ENCODE measurements at regions not wholly inside any gene's neighbourhood (a gene's known extent, or its start where the extent isn't known, plus 50 kb on each side); places are given as distances from the start of the nearest gene placed in this dataset.

GRCh38 chr18:73842795-73843394 lies 304.7 kb downstream of the FBXO15 start:
- POLR2A ChIA-PET: no interaction called here
- DNase-seq: no peak

DNA sequence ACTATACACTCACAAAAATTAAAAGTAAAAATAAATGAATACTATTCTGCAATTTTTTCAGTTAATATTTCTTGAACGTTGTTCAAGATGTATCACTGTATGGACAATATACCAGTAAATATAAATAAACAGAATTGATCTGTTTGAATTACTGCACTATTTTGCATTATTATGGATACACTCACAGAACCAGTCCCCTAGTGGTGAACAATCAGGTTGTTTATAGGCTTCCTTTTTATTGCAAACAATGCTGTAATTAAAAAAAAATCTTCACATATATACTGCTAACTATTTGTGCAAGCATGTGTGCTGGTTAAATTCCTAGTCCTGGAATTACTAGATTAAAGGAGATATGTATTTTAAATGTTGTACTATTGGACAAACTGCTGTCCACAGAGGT lies 306.0 kb downstream of the FBXO15 start:
- POLR2A ChIA-PET: no interaction called here
- Mint-ChIP-seq H3K36me3 (ENCODE audit: low read depth) (no peaks in the 10 kb centered on the region), H3K27me3 (no peaks in the 10 kb centered on the region), H3K4me1 (peaks cover 7% of the 10 kb centered on the region), H3K27ac (no peak overlapping the region), H3K4me3 (no peak overlapping the region), H3K9me3 (no peaks in the 10 kb centered on the region)
- TF ChIP-seq, protein P1, sequence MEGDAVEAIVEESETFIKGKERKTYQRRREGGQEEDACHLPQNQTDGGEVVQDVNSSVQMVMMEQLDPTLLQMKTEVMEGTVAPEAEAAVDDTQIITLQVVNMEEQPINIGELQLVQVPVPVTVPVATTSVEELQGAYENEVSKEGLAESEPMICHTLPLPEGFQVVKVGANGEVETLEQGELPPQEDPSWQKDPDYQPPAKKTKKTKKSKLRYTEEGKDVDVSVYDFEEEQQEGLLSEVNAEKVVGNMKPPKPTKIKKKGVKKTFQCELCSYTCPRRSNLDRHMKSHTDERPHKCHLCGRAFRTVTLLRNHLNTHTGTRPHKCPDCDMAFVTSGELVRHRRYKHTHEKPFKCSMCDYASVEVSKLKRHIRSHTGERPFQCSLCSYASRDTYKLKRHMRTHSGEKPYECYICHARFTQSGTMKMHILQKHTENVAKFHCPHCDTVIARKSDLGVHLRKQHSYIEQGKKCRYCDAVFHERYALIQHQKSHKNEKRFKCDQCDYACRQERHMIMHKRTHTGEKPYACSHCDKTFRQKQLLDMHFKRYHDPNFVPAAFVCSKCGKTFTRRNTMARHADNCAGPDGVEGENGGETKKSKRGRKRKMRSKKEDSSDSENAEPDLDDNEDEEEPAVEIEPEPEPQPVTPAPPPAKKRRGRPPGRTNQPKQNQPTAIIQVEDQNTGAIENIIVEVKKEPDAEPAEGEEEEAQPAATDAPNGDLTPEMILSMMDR (IDR thresholded peaks at IDR 0.05): no peak
- intact Hi-C loops (cut with micrococcal nuclease): loop anchor here (1.0 to 5.0 kb wide), 4 partner anchors 501 to 1140 kb away; no protein-coding TSS in a partner anchor
- no peak for ATAC-seq (ENCODE audit: low read depth)
- DNase-seq: no peak
- CTCF ChIA-PET: interaction anchor here (1.7 to 2.2 kb wide), 3 partner anchors 9 to 1081 kb away, joined by 5 to 15 read pairs (median 14); no protein-coding TSS in a partner anchor

More at GRCh38 chr18:73842795-73843394, 304.7 kb downstream of the FBXO15 start:
- intact Hi-C loops (cut with micrococcal nuclease): loop anchor here (1.0 to 5.0 kb wide), 5 partner anchors 500 to 1190 kb away; no protein-coding TSS in a partner anchor
- peak; percentile 52 for ATAC-seq (ENCODE audit: low read depth)
- Mint-ChIP-seq H3K4me3 (peak overlapping the region; percentile 45), H3K27ac (no peak overlapping the region), H3K36me3 (ENCODE audit: low read depth) (no peaks in the 10 kb centered on the region), H3K27me3 (no peaks in the 10 kb centered on the region), H3K4me1 (peaks cover 3% of the 10 kb centered on the region), H3K9me3 (no peaks in the 10 kb centered on the region)
- TF ChIP-seq, protein P1 (IDR thresholded peaks at IDR 0.05): peak; percentile 88
- CTCF ChIA-PET: interaction anchor here (0.9 to 2.2 kb wide), 8 partner anchors 8 to 1082 kb away, joined by 3 to 15 read pairs (median 5); no protein-coding TSS in a partner anchor

GRCh38 chr18:73840319-73840945 lies 307.2 kb downstream of the FBXO15 start:
- intact Hi-C loops (cut with micrococcal nuclease): loop anchor here (5.0 kb wide), 1 partner anchor 703 kb away; no protein-coding TSS in a partner anchor
- no peak overlapping the region for H3K4me3 Mint-ChIP-seq
- peaks cover 7% of the 10 kb centered on the region for H3K4me1 Mint-ChIP-seq
- no peak for ATAC-seq (ENCODE audit: low read depth)
- no peak overlapping the region for H3K27ac Mint-ChIP-seq
- no peaks in the 10 kb centered on the region for H3K9me3 Mint-ChIP-seq
- no peaks in the 10 kb centered on the region for H3K36me3 Mint-ChIP-seq (ENCODE audit: low read depth)
- H3K27me3 Mint-ChIP-seq: no peaks in the 10 kb centered on the region
- DNase-seq: no peak
- POLR2A ChIA-PET: no interaction called here
- CTCF ChIA-PET: interaction anchor here (0.8 kb wide), 1 partner anchor 1078 kb away, joined by 4 read pairs; no protein-coding TSS in a partner anchor
- TF ChIP-seq, protein P1 (IDR thresholded peaks at IDR 0.05): no peak

GRCh38 chr18:73839441-73839840 lies 308.2 kb downstream of the FBXO15 start:
- DNase-seq (no peak), ATAC-seq (ENCODE audit: low read depth) (no peak)
- Mint-ChIP-seq H3K4me3 (no peak overlapping the region), H3K27ac (no peak overlapping the region), H3K27me3 (no peaks in the 10 kb centered on the region), H3K4me1 (peaks cover 7% of the 10 kb centered on the region), H3K9me3 (no peaks in the 10 kb centered on the region), H3K36me3 (ENCODE audit: low read depth) (no peaks in the 10 kb centered on the region)
- POLR2A ChIA-PET: no interaction called here
- CTCF ChIA-PET: no interaction called here
- TF ChIP-seq, protein P1 (IDR thresholded peaks at IDR 0.05): no peak
- intact Hi-C loops (cut with micrococcal nuclease): loop anchor here (1.0 kb wide), 1 partner anchor 35 kb away; no protein-coding TSS in a partner anchor

GRCh38 chr18:73838107-73838506 lies 309.5 kb downstream of the FBXO15 start:
- H3K4me3 Mint-ChIP-seq: no peak overlapping the region
- TF ChIP-seq, protein P1 (IDR thresholded peaks at IDR 0.05): no peak
- H3K36me3 Mint-ChIP-seq (ENCODE audit: low read depth): no peaks in the 10 kb centered on the region
- ATAC-seq (ENCODE audit: low read depth) (no peak), DNase-seq (no peak)
- POLR2A ChIA-PET: no interaction called here
- no peak overlapping the region for H3K27ac Mint-ChIP-seq
- intact Hi-C loops (cut with micrococcal nuclease): no loop called here
- CTCF ChIA-PET: no interaction called here
- H3K27me3 Mint-ChIP-seq: no peaks in the 10 kb centered on the region
- no peaks in the 10 kb centered on the region for H3K9me3 Mint-ChIP-seq
- H3K4me1 Mint-ChIP-seq: peaks cover 7% of the 10 kb centered on the region
